PC-9 (cell line): ENCODE measurements at regions not wholly inside any gene's neighbourhood (a gene's known extent, or its start where the extent isn't known, plus 50 kb on each side); places are given as distances from the start of the nearest gene placed in this dataset.

Source experiments
- BruUV-seq: library from RNA; stranded (reverse); fragments of 400-500 nt; replicated peaks from 2 replicates; lab custom pipeline; 2021; lab: Mats Ljungman, UMichigan
- CTCF ChIA-PET: fragments of 300-600 bp; sonication (Branson Sonifier 250); formaldehyde crosslinking; loops from one replicate; lab custom pipeline; 2022; ENCODE audit warnings: antibody characterized with exemption; lab: Charles Lee
- POLR2A ChIA-PET: fragments of 300-600 bp; sonication (Branson Sonifier 250); formaldehyde crosslinking; loops from one replicate; lab custom pipeline; 2022; ENCODE audit warnings: antibody characterized with exemption; ENCODE audit not compliant: unreplicated experiment; lab: Charles Lee
- DNase-seq, 2 experiments: peaks; one replicate each; pipeline versions ENCODE4 v3.0.0 to v3.0.0-alpha.2; 2015 to 2022; ENCODE audit warnings: mixed read lengths in 1 of 2
- H2AFZ ChIP-seq: fragments of 200-600 bp; sonication (generic); 2 replicates; pipeline ENCODE4 v1.8.1; 2017; ENCODE audit warnings: antibody characterized with exemption
- H3F3A ChIP-seq: fragments of 200-600 bp; sonication (generic); 2 replicates; pipeline ENCODE4 v1.8.1; 2017; ENCODE audit warnings: antibody characterized with exemption, mild to moderate bottlenecking, low read depth; ENCODE audit not compliant: insufficient read depth
- H3K27ac ChIP-seq: fragments of 200-600 bp; sonication (generic); 2 replicates; pipeline ENCODE4 v1.6.1; 2016; ENCODE audit warnings: mixed run types
- H3K27me3 ChIP-seq: fragments of 200-600 bp; sonication (generic); 2 replicates; pipeline ENCODE4 v1.6.1; 2016; ENCODE audit warnings: low read depth, mixed run types; ENCODE audit not compliant: insufficient read depth
- H3K36me3 ChIP-seq: fragments of 200-600 bp; sonication (generic); 2 replicates; pipeline ENCODE4 v1.6.1; 2016; ENCODE audit warnings: low read depth, mixed run types
- H3K4me1 ChIP-seq: fragments of 200-600 bp; sonication (generic); replicated peaks from 2 replicates; pipeline ENCODE4 v1.6.1; 2016; ENCODE audit warnings: mixed run types; ENCODE audit not compliant: insufficient read depth
- H3K4me2 ChIP-seq: fragments of 200-600 bp; sonication (generic); 2 replicates; pipeline ENCODE4 v1.6.1; 2017; ENCODE audit warnings: mixed run types
- H3K4me3 ChIP-seq: fragments of 200-600 bp; sonication (generic); 2 replicates; pipeline ENCODE4 v1.6.1; 2016; ENCODE audit warnings: mixed run types
- H3K79me2 ChIP-seq: fragments of 200-600 bp; sonication (generic); 2 replicates; pipeline ENCODE4 v1.6.1; 2017; ENCODE audit warnings: low read depth, mixed run types
- H3K9me2 ChIP-seq: fragments of 200-600 bp; sonication (generic); 2 replicates; pipeline ENCODE4 v1.8.1; 2017; ENCODE audit warnings: mild to moderate bottlenecking; ENCODE audit not compliant: insufficient read depth
- H3K9me3 ChIP-seq: fragments of 200-600 bp; sonication (generic); 2 replicates; pipeline ENCODE4 v1.8.1; 2016; ENCODE audit warnings: low read depth; ENCODE audit not compliant: insufficient read depth
- H4K20me1 ChIP-seq: fragments of 200-600 bp; sonication (generic); 2 replicates; pipeline ENCODE4 v1.8.1; 2017; ENCODE audit not compliant: insufficient read depth
- EZH2 ChIP-seq: fragments of 200-600 bp; sonication (generic); IDR thresholded peaks from 2 replicates; pipeline ENCODE4 v1.8.0; 2017; ENCODE audit warnings: antibody characterized with exemption, low read depth
- intact Hi-C: fragments of 100-400 bp; cut with micrococcal nuclease; formaldehyde crosslinking; loops from one replicate; pipeline ENCODE4 v1.10.0; 2022; ENCODE audit not compliant: unreplicated experiment
- TF ChIP-seq, protein P1 (sequence below): fragments of 200-600 bp; sonication (generic); conservative IDR thresholded peaks from 2 replicates; pipeline ENCODE4 v1.6.1; 2017; ENCODE audit warnings: mixed run types, antibody characterized with exemption, mild to moderate bottlenecking, moderate library complexity

GRCh38 chr3:64336488-64336887 lies 111.2 kb upstream of the PRICKLE2 start:
- BruUV-seq, result no TSS peak
- POLR2A ChIA-PET, result no interaction called here

DNA sequence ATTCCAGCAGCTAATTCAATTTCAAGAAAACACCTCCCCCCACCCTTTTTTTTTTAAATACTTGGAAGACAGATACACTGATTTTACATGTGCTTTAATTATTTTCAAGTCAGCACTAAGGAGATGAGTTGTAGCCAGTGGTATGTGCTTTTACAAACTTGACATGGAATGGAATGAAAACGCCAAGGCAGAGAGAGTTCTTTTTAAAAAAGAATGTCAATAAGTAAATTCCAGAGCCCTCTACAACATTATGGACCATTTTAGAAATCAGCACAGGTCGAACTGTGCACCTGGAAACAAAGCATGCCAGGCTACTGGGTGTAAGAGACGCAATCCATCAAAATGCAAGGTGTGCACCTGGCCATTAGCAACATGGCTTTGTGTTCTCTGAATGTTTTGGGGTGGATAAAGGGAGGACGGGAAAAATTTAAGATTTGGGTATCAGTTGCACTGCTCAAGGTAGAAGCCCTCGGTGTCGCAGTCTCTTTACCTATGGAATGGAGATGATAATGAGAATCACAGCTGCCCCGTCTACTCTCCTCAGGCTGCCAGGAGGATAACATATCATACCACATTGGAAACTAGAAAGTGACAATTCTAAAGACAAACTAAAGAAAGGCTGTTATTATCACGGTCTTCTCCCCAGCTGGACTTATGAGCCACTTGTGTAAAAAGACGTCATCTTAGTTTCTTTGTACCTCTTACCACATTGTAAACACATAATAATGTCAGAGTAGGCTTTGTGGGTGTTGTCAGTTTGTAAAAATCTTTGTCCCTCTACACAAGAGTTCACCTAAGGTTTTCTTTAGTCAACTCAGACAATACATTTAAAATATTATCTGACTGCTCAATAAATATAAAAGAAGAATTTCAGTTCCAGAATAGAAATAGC lies 107.4 kb upstream of the PRICKLE2 start:
- no peaks in the 10 kb centered on the region for H3K27me3 ChIP-seq
- H3K9me2 ChIP-seq, result no peaks in the 10 kb centered on the region
- no peak overlapping the region for H2AFZ ChIP-seq
- no peak for TF ChIP-seq EZH2
- TF ChIP-seq, protein P1, sequence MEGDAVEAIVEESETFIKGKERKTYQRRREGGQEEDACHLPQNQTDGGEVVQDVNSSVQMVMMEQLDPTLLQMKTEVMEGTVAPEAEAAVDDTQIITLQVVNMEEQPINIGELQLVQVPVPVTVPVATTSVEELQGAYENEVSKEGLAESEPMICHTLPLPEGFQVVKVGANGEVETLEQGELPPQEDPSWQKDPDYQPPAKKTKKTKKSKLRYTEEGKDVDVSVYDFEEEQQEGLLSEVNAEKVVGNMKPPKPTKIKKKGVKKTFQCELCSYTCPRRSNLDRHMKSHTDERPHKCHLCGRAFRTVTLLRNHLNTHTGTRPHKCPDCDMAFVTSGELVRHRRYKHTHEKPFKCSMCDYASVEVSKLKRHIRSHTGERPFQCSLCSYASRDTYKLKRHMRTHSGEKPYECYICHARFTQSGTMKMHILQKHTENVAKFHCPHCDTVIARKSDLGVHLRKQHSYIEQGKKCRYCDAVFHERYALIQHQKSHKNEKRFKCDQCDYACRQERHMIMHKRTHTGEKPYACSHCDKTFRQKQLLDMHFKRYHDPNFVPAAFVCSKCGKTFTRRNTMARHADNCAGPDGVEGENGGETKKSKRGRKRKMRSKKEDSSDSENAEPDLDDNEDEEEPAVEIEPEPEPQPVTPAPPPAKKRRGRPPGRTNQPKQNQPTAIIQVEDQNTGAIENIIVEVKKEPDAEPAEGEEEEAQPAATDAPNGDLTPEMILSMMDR, result no peak
- no peak overlapping the region for H3K4me2 ChIP-seq
- CTCF ChIA-PET, result interaction anchor here (0.5 kb wide), 1 partner anchor 66 kb away, joined by 5 read pairs; no protein-coding TSS in a partner anchor
- no TSS peak for BruUV-seq
- H3K4me3 ChIP-seq, result no peak overlapping the region
- intact Hi-C loops, result no loop called here
- H3K36me3 ChIP-seq, result no peaks in the 10 kb centered on the region
- no peaks in the 10 kb centered on the region for H3K79me2 ChIP-seq
- no peaks in the 10 kb centered on the region for H3K9me3 ChIP-seq
- POLR2A ChIA-PET, result no interaction called here
- H3K27ac ChIP-seq, result no peak overlapping the region
- H4K20me1 ChIP-seq, result no peaks in the 10 kb centered on the region
- no peaks in the 10 kb centered on the region for H3K4me1 ChIP-seq
- no peak for DNase-seq
- H3F3A ChIP-seq, result no peaks in the 10 kb centered on the region

More at GRCh38 chr3:64336488-64336887, 111.2 kb upstream of the PRICKLE2 start:
- no peaks in the 10 kb centered on the region for H3K79me2 ChIP-seq
- H3K27ac ChIP-seq, result no peak overlapping the region
- H3K27me3 ChIP-seq, result no peaks in the 10 kb centered on the region
- H3K4me1 ChIP-seq, result no peaks in the 10 kb centered on the region
- CTCF ChIA-PET, result no interaction called here
- H4K20me1 ChIP-seq, result no peaks in the 10 kb centered on the region
- intact Hi-C loops, result no loop called here
- no peaks in the 10 kb centered on the region for H3K9me2 ChIP-seq
- no peak overlapping the region for H3K4me2 ChIP-seq
- H2AFZ ChIP-seq, result no peak overlapping the region
- no peaks in the 10 kb centered on the region for H3K36me3 ChIP-seq
- H3K9me3 ChIP-seq, result no peaks in the 10 kb centered on the region
- H3F3A ChIP-seq, result no peaks in the 10 kb centered on the region
- DNase-seq, result no peak
- H3K4me3 ChIP-seq, result no peak overlapping the region
- no peak for TF ChIP-seq EZH2
- TF ChIP-seq, protein P1, result no peak

DNA sequence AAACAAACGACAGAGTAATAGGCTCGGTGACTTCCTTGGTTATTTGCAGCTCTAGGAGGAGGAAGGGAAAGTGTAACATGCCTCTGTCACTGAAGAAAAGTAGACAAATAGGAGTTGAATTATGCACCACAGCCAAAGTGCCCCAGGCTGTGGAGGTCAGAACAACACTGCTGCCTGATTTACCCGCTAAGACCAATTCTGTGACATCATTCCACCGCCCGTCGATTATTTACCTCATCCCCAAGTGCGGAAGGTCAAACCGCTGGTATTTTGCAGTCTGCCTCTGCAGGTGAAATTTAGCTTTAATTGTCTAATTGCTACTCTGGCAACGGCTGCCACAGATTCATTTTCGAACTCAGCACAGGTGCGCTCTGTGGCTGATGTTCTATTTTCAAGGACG lies 106.3 kb upstream of the PRICKLE2 start:
- ChIA-PET POLR2A (no interaction called here), CTCF (no interaction called here)
- no peaks in the 10 kb centered on the region for H3F3A ChIP-seq
- H4K20me1 ChIP-seq, result no peaks in the 10 kb centered on the region
- intact Hi-C loops, result no loop called here
- H3K4me1 ChIP-seq, result no peaks in the 10 kb centered on the region
- H3K79me2 ChIP-seq, result no peaks in the 10 kb centered on the region
- no peak overlapping the region for H3K27ac ChIP-seq
- H3K4me2 ChIP-seq, result no peak overlapping the region
- H3K27me3 ChIP-seq, result no peaks in the 10 kb centered on the region
- TF ChIP-seq EZH2, result no peak
- TF ChIP-seq, protein P1, result no peak
- no peaks in the 10 kb centered on the region for H3K9me3 ChIP-seq
- no peak overlapping the region for H3K4me3 ChIP-seq
- no TSS peak for BruUV-seq
- H3K9me2 ChIP-seq, result no peaks in the 10 kb centered on the region
- no peak overlapping the region for H2AFZ ChIP-seq
- DNase-seq, result no peak
- H3K36me3 ChIP-seq, result no peaks in the 10 kb centered on the region
